Caco-2 (cell line): ENCODE measurements at regions not wholly inside any gene's neighbourhood (a gene's known extent, or its start where the extent isn't known, plus 50 kb on each side); places are given as distances from the start of the nearest gene placed in this dataset.

Experiments used
- BruUV-seq: library from RNA; stranded (reverse); fragments of 400-500 nt; replicated peaks from 2 replicates; lab custom pipeline; 2021; lab: Mats Ljungman, UMichigan
- CTCF ChIA-PET: fragments of 300-600 bp; sonication (Branson Sonifier 250); formaldehyde crosslinking; loops from one replicate; lab custom pipeline; 2022; ENCODE audit warnings: antibody characterized with exemption; lab: Charles Lee
- POLR2A ChIA-PET: fragments of 300-600 bp; sonication (Branson Sonifier 250); formaldehyde crosslinking; loops from one replicate; lab custom pipeline; 2022; ENCODE audit warnings: antibody characterized with exemption; lab: Charles Lee
- DNase-seq, 2 experiments: peaks; one replicate each; pipeline versions ENCODE4 v3.0.0 to v3.0.0-alpha.2; 2020 to 2022
- H3K27me3 ChIP-seq: replicated peaks from 2 replicates; pipeline ENCODE4 v1.6.0; 2011; ENCODE audit warnings: low read length; ENCODE audit not compliant: control insufficient read depth, insufficient read depth
- H3K36me3 ChIP-seq: 2 replicates; pipeline ENCODE4 v1.5.1; 2011; ENCODE audit warnings: low read length; ENCODE audit not compliant: control insufficient read depth, insufficient read depth
- H3K4me1 ChIP-seq: fragments of 250-450 bp; sonication (Bioruptor Pico); 2 replicates; pipeline ENCODE4 v1.5.1; 2020; ENCODE audit warnings: mild to moderate bottlenecking
- H3K4me3 ChIP-seq: 2 replicates; pipeline ENCODE4 v1.5.1; 2011; ENCODE audit warnings: low read depth, mild to moderate bottlenecking, control low read depth, low read length
- H3K9me3 ChIP-seq: fragments of 250-450 bp; sonication (Bioruptor Pico); 2 replicates; pipeline ENCODE4 v1.5.1; 2020; ENCODE audit warnings: mild to moderate bottlenecking, moderate library complexity
- H3K27ac Mint-ChIP-seq: one replicate; pipeline ENCODE4 v1.8.0; 2022; ENCODE audit warnings: mixed read lengths; ENCODE audit not compliant: unreplicated experiment
- H3K27me3 Mint-ChIP-seq: one replicate; pipeline ENCODE4 v1.8.0; 2022; ENCODE audit warnings: mixed read lengths; ENCODE audit not compliant: insufficient read depth, unreplicated experiment
- H3K36me3 Mint-ChIP-seq: one replicate; pipeline ENCODE4 v1.8.0; 2022; ENCODE audit warnings: mild to moderate bottlenecking, mixed read lengths; ENCODE audit not compliant: insufficient read depth, unreplicated experiment
- H3K4me1 Mint-ChIP-seq: one replicate; pipeline ENCODE4 v1.8.0; 2022; ENCODE audit warnings: low read depth, mixed read lengths; ENCODE audit not compliant: unreplicated experiment
- H3K4me3 Mint-ChIP-seq: one replicate; pipeline ENCODE4 v1.8.0; 2022; ENCODE audit warnings: mild to moderate bottlenecking, moderate library complexity, mixed read lengths; ENCODE audit not compliant: unreplicated experiment
- H3K9me3 Mint-ChIP-seq: one replicate; pipeline ENCODE4 v1.8.0; 2022; ENCODE audit warnings: mixed read lengths; ENCODE audit not compliant: unreplicated experiment
- CTCF ChIP-seq, 2 experiments: fragments of 200-600 bp in 1 of 2; IDR thresholded peaks; 1 replicate in 1 of 2; 2 replicates in 1 of 2; pipeline versions ENCODE4 v1.5.1 to v1.8.0; 2011 to 2022; ENCODE audit warnings: antibody characterized with exemption in 1 of 2, control low read depth in 1 of 2, inconsistent platforms in 1 of 2, low read depth in 1 of 2, low read length in 1 of 2, mild to moderate bottlenecking in 1 of 2, moderate library complexity in 1 of 2; ENCODE audit not compliant: insufficient read depth in 1 of 2, severe bottlenecking in 1 of 2, unreplicated experiment in 1 of 2
- intact Hi-C: fragments of 100-400 bp; cut with micrococcal nuclease; formaldehyde crosslinking; loops from one replicate; pipeline ENCODE4 v1.10.0; 2022; ENCODE audit not compliant: unreplicated experiment

GRCh38 chr16:86982347-86982596, 334.9 kb downstream of the C16orf95 start:
- Histone ChIP-seq H3K4me1 (no peaks in the 10 kb centered on the region), H3K36me3 (no peaks in the 10 kb centered on the region), H3K27me3 (no peaks in the 10 kb centered on the region), H3K9me3 (peaks cover 4% of the 10 kb centered on the region), H3K4me3 (no peak overlapping the region)
- intact Hi-C loops, result no loop called here
- ChIA-PET POLR2A (no interaction called here), CTCF (no interaction called here)
- peaks cover 7% of the 10 kb centered on the region for H3K36me3 Mint-ChIP-seq
- H3K4me1 Mint-ChIP-seq, result no peaks in the 10 kb centered on the region
- TF ChIP-seq CTCF (IDR thresholded peaks at IDR 0.05; ENCODE audit: insufficient read depth in 1 of 2, low read depth in 1 of 2, low read length in 1 of 2, severe bottlenecking in 1 of 2, unreplicated experiment in 1 of 2), result no peak
- no TSS peak for BruUV-seq
- peaks cover 12% of the 10 kb centered on the region for H3K9me3 Mint-ChIP-seq
- no peak overlapping the region for H3K27ac Mint-ChIP-seq
- H3K4me3 Mint-ChIP-seq, result no peak overlapping the region
- H3K27me3 Mint-ChIP-seq, result peaks cover 7% of the 10 kb centered on the region
- no peak for DNase-seq

- Mint-ChIP-seq H3K27me3 (peaks cover 7% of the 10 kb centered on the region), H3K4me3 (no peak overlapping the region), H3K9me3 (peaks cover 12% of the 10 kb centered on the region), H3K36me3 (peaks cover 10% of the 10 kb centered on the region), H3K27ac (no peak overlapping the region), H3K4me1 (no peaks in the 10 kb centered on the region)
- ChIA-PET CTCF (no interaction called here), POLR2A (no interaction called here)
- H3K27me3 ChIP-seq, result no peaks in the 10 kb centered on the region
- H3K4me3 ChIP-seq, result no peak overlapping the region
- no peaks in the 10 kb centered on the region for H3K4me1 ChIP-seq
- intact Hi-C loops, result no loop called here
- H3K36me3 ChIP-seq, result no peaks in the 10 kb centered on the region
- BruUV-seq, result no TSS peak
- no peak for DNase-seq
- peaks cover 10% of the 10 kb centered on the region for H3K9me3 ChIP-seq
- TF ChIP-seq CTCF (IDR thresholded peaks at IDR 0.05; ENCODE audit: insufficient read depth in 1 of 2, low read depth in 1 of 2, low read length in 1 of 2, severe bottlenecking in 1 of 2, unreplicated experiment in 1 of 2), result no peak
Measured at GRCh38 chr16:86982912-86983311, 334.3 kb downstream of the C16orf95 start.

GRCh38 chr16:86983621-86984020, 333.6 kb downstream of the C16orf95 start:
- Mint-ChIP-seq H3K27me3 (peaks cover 7% of the 10 kb centered on the region), H3K9me3 (peaks cover 12% of the 10 kb centered on the region), H3K27ac (no peak overlapping the region), H3K4me1 (no peaks in the 10 kb centered on the region), H3K4me3 (no peak overlapping the region), H3K36me3 (peaks cover 10% of the 10 kb centered on the region)
- CTCF ChIA-PET, result no interaction called here
- H3K36me3 ChIP-seq, result no peaks in the 10 kb centered on the region
- peaks cover 12% of the 10 kb centered on the region for H3K9me3 ChIP-seq
- no peak overlapping the region for H3K4me3 ChIP-seq
- POLR2A ChIA-PET, result no interaction called here
- no peaks in the 10 kb centered on the region for H3K4me1 ChIP-seq
- intact Hi-C loops, result no loop called here
- no TSS peak for BruUV-seq
- H3K27me3 ChIP-seq, result no peaks in the 10 kb centered on the region
- no peak for TF ChIP-seq CTCF (IDR thresholded peaks at IDR 0.05; ENCODE audit: insufficient read depth in 1 of 2, low read depth in 1 of 2, low read length in 1 of 2, severe bottlenecking in 1 of 2, unreplicated experiment in 1 of 2)
- DNase-seq, result no peak
